ENCODE measurements at regions not wholly inside any gene's neighbourhood (a gene's known extent, or its start where the extent isn't known, plus 50 kb on each side); places are given as distances from the start of the nearest gene placed in this dataset.

DNA sequence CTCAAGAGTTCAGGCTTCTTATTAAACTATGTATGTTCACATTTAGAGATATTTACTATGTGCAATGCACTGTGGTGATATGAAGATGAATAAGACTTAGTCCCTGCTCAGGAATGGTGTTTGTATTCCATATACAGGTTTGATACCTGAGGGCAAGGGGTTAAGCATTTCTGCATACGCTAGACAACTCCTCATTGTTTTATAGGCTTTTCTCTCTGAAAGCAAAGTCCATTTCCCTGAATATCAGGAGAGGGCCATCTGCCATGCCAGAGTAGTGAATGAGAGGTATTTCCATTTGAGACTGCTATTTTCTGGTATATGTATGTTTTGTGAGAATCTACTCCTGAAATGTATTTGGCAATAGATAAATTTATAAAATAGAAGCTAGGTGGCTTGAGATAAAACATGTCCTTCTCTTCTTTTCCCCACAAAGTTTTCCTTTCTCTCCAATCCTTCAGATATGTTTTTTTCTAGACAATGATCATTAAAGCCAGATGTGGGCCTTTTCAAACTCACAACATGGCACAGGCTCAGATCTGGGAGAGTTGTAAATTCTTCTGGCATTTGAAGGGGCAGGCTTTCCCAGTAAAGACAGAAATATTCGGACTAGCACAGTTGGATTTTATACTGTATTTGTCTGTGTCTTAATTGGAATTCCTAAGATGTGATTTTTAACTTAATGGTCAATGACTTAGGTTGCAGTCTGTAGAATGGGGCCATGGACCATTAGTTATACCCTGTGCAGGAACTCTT, 73.3 kb upstream of the WDR26 start:
- no peak for DNase-seq (ENCODE audit: low spot score)
- peak; percentile 57 for TF ChIP-seq HNF4G (IDR thresholded peaks at IDR 0.05)
- TF ChIP-seq TAF1 (conservative IDR thresholded peaks at IDR 0.05) = no peak
- peak; percentile 20 to 26 for TF ChIP-seq RXRA (IDR thresholded peaks at IDR 0.05)
- peak; percentile 71 for TF ChIP-seq SP1 (IDR thresholded peaks at IDR 0.05)
- peak; percentile 34 for TF ChIP-seq YY1 (IDR thresholded peaks at IDR 0.05)
- peak; percentile 77 to 85 for TF ChIP-seq HNF4A (conservative IDR thresholded peaks at IDR 0.05)

GRCh38 chr1:224509907-224510306, 75.3 kb upstream of the WDR26 start:
- Histone ChIP-seq H3K27me3 (ENCODE audit: control insufficient read depth in 4 of 4, insufficient read depth in 4 of 4, low read length in 3 of 4) (no peaks in the 10 kb centered on the region), H3K4me3 (ENCODE audit: low read depth in 1 of 3, low read length in 3 of 3) (no peak overlapping the region), H3K9me3 (ENCODE audit: control insufficient read depth in 4 of 4, low read length in 3 of 4) (no peaks in the 10 kb centered on the region), H3K9ac (ENCODE audit: low read depth in 1 of 2, low read length in 2 of 2) (no peak overlapping the region), H3K36me3 (ENCODE audit: control insufficient read depth in 4 of 4, insufficient read depth in 3 of 4, low read depth in 1 of 4, low read length in 3 of 4) (no peaks in the 10 kb centered on the region), H3K4me1 (ENCODE audit: control insufficient read depth in 4 of 4, insufficient read depth in 4 of 4, low read length in 3 of 4) (peaks cover 7 to 64% (median 42%) of the 10 kb centered on the region in 4 donors), H3K27ac (ENCODE audit: low read depth in 1 of 2, low read length in 2 of 2) (peak overlapping the region; percentile 14 to 32)
- no peak for TF ChIP-seq NR2F2 (IDR thresholded peaks at IDR 0.05)
- no peak for TF ChIP-seq HNF4G (IDR thresholded peaks at IDR 0.05)
- TF ChIP-seq ATF3 (IDR thresholded peaks at IDR 0.05) = no peak
- TF ChIP-seq, protein P1, sequence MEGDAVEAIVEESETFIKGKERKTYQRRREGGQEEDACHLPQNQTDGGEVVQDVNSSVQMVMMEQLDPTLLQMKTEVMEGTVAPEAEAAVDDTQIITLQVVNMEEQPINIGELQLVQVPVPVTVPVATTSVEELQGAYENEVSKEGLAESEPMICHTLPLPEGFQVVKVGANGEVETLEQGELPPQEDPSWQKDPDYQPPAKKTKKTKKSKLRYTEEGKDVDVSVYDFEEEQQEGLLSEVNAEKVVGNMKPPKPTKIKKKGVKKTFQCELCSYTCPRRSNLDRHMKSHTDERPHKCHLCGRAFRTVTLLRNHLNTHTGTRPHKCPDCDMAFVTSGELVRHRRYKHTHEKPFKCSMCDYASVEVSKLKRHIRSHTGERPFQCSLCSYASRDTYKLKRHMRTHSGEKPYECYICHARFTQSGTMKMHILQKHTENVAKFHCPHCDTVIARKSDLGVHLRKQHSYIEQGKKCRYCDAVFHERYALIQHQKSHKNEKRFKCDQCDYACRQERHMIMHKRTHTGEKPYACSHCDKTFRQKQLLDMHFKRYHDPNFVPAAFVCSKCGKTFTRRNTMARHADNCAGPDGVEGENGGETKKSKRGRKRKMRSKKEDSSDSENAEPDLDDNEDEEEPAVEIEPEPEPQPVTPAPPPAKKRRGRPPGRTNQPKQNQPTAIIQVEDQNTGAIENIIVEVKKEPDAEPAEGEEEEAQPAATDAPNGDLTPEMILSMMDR (IDR thresholded peaks at IDR 0.05; ENCODE audit: low read depth, low read length, missing input control) = no peak
- no peak for TF ChIP-seq RXRA (IDR thresholded peaks at IDR 0.05)
- peak; percentile 51 to 54 for TF ChIP-seq HNF4A (conservative IDR thresholded peaks at IDR 0.05)
- TF ChIP-seq SP1 (IDR thresholded peaks at IDR 0.05) = no peak
- no peak for TF ChIP-seq REST (IDR thresholded peaks at IDR 0.05)
- DNase-seq (ENCODE audit: low spot score) = no peak
- WGBS = 55% methylated on average over 7 of the region's 7 CpGs

More for the DNA sequence above, 73.3 kb upstream of the WDR26 start:
- Histone ChIP-seq H3K9ac (ENCODE audit: low read depth in 1 of 2, low read length in 2 of 2) (no peak overlapping the region), H3K9me3 (ENCODE audit: control insufficient read depth in 4 of 4, low read length in 3 of 4) (no peaks in the 10 kb centered on the region), H3K27ac (ENCODE audit: low read depth in 1 of 2, low read length in 2 of 2) (peak overlapping the region; percentile 19 to 31), H3K27me3 (ENCODE audit: control insufficient read depth in 4 of 4, insufficient read depth in 4 of 4, low read length in 3 of 4) (no peaks in the 10 kb centered on the region), H3K4me3 (ENCODE audit: low read depth in 1 of 3, low read length in 3 of 3) (no peak overlapping the region), H3K36me3 (ENCODE audit: control insufficient read depth in 4 of 4, insufficient read depth in 3 of 4, low read depth in 1 of 4, low read length in 3 of 4) (no peaks in the 10 kb centered on the region), H3K4me1 (ENCODE audit: control insufficient read depth in 4 of 4, insufficient read depth in 4 of 4, low read length in 3 of 4) (peaks cover 13 to 78% (median 55%) of the 10 kb centered on the region in 4 donors)
- 51% methylated on average over 2 of the region's 2 CpGs for WGBS

Measured in liver (tissue), 8 donors.